ENCODE measurements at regions not wholly inside any gene's neighbourhood (a gene's known extent, or its start where the extent isn't known, plus 50 kb on each side); places are given as distances from the start of the nearest gene placed in this dataset.

DNA sequence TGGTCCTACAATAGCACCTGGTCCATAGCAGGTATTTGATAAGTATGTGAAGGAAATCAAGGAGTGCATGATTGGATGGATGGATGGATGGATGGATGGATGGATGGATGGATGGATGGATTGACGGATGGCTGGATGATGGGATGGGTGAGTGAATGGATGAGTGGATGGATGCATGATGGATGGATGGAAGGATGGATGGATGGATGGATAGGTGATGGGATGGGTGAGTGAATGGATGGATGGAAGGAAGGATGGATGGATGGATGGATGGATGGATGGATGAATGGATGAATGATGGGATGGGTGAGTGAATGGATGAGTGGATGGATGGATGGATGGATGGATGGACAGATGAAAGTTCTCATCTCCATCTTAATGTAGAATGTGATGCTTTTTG lies 231.0 kb upstream of the PPP2R2D start:
- DNase-seq (ENCODE audit: low read depth in 2 of 2), result no peak

DNA sequence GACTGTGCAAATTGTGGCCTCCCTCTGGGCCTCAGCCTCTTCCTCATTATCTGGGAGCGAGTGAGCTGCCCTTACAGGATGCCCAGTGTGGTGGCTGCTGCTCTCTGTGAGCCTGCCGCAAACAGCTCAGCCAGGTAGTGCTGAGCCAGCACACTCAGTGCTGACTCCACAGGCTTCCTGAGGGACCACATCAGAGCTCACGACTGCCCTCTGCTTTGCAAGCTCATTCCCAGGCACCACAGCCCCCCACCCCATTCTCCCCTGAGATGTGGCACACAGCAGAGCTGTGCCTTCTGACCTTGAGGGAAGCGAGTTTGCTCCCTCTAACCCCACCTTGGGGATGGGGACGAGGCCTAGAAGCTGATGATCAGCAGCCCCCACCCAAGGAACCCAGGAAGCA lies 230.5 kb upstream of the PPP2R2D start:
- no peak for DNase-seq (ENCODE audit: low read depth in 2 of 2)

DNA sequence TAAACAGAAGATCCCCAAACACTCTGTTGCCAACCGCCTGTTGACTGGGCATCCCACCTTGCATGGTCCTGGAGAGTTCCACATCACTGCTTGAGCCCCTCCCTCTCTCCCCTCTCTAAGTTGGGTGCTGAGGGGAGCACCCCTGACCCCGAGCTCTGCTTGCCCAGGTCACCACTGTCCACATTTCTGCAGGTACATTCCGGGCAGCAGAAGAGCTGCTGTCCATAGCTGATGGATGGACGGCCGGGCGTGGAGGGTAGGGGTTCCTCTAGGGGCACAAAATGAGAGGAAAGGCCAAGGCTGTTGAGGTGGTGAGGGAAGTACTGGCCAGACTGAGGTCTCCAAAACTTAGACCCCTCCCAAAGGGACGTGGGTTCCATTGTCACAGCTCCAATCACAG lies 227.4 kb upstream of the PPP2R2D start:
- DNase-seq (ENCODE audit: low read depth in 2 of 2), result no peak

DNA sequence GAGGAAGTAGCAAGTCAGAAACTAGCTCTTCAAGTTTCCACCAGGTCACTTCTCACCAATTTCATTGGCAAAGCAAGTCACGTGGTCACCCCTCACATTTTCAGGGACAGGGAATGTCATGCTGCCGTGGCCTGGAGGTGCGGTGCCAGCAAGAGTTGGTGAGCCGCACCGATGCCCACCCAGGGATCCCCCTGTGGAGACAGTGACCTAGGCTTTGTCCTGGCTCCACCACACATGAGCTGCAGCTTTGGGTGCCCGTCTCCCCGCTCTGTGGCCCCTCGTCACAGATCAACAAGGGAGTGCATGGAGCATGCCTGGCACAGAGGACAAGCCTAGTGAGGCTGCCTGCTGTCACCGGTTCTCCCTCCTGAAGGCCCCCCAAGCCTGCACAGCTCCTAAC lies 226.7 kb upstream of the PPP2R2D start:
- no peak for DNase-seq (ENCODE audit: low read depth in 2 of 2)

DNA sequence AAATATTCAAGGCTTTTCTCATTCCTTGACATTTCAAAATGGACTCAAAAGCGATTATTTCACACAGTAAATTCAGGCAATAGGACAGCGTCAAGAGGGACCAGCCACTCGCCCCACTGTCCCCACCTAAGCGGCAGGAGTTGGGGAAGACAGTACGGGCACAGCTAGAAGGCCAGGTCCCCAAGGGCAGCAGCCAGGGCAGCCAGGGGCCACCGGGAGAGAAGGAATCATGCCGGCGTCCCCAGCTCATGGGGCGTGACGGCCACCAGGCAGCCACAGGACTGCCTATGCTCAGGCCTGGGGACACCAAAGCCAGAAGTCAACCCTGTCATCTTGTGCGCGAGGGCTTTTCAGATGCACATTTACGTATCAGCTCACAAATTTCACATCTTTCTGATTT lies 225.7 kb upstream of the PPP2R2D start:
- no peak for DNase-seq (ENCODE audit: low read depth in 2 of 2)

DNA sequence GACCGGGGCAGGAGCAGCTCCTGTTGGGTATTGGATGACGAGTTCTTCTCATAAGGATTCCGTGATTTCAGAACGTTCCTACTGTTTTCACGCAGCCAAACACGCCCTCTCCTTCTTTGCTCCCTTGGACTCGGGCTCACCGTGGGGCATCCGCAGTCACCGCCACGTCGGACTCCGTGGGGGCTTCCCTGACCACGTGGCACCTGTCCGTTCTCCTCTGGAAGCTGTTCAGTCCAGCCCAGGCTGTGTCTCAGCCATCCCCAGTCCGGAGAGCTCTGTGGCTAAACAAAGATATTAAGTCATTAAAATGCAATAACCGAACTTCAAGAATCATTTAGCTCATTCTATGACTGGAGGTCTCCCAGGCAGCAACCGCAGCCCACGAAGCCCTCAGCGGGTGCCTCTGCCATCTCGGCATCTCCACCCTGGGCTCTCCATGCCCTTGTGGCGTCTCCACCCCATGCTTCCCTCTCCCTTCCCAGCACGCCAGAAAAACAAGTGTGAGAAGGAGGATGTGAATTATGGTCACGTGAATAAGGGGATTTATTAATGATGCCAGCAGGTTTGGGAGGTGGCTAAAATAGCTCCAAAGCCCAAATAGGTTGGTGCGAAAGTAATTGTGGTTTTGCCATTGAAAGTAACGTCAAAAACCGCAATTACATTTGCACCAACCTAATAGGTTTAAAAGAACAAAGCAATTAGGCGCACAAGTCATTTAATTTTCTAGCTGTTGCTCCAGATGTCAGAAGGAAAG lies 224.6 kb upstream of the PPP2R2D start:
- DNase-seq (ENCODE audit: low read depth in 2 of 2), result no peak

DNA sequence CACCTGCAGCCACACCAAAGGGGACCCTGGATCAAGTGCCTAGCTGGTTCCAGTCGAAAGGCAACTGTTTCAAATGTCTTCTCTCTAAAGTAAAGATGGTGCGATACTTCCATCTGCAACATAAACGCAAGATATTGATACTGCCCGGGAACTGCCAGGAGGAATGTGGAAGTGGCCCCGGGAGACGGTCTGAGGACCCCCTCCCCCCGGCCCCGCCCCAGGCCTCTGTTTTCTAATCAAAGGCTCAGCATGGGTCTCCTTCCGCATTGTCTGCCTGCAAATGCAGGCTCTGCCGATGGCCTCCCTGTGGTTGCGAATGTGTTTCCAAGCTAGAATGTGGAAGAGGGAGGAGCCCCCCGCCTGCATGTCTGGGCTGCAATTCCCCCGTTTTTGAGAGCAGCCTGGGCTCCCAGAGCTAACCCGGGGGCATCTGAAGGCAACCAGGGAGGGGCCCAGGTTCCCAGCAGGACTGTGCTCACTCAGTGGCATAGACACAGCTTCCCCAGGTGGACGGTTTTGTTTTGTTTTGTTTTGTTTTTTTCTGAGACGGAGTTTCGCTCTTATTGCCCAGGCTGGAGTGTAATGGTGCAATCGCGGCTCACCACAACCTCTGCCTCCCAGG lies 223.9 kb upstream of the PPP2R2D start:
- no peak for DNase-seq (ENCODE audit: low read depth in 2 of 2)

DNA sequence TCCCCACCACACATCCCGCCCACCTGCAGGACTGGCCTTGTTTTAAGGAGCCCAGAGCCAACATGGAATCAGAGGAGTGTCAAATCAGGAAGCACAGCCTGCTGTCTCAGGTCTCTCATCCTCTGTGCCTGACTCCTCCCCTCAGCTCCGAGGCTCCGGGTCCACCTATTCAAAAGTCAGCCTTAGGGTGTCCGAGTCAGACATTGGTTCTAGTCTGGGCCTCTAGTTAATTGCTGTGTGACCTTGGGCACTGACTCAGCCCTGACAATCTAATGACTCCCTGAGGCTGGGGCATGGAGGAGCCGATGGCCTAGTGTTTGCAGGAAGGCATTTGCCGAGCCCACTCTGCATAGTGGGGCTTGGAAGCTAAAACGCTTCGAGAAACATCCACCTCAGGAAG lies 223.1 kb upstream of the PPP2R2D start:
- DNase-seq (ENCODE audit: low read depth in 2 of 2), result no peak

DNA sequence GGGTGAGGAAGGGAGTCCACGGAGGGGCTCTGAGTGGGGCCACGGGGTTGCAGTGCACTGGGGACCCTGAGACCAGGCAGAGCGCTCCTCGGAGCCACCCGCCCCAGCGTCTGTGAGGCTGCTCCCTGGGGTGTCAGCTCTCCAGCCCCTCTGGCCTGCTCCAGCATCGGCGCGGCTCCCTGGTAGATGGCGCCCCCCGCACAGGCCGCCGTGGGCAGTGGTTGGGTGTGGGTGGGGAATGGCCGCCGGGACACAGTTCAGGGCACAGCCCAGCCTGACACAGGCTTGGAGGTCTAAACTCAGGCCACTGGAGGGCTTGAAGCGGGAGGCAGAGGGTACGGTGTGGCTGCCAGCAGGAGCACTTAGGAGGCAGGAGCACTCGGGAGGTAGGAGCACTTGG lies 222.6 kb upstream of the PPP2R2D start:
- no peak for DNase-seq (ENCODE audit: low read depth in 2 of 2)

DNA sequence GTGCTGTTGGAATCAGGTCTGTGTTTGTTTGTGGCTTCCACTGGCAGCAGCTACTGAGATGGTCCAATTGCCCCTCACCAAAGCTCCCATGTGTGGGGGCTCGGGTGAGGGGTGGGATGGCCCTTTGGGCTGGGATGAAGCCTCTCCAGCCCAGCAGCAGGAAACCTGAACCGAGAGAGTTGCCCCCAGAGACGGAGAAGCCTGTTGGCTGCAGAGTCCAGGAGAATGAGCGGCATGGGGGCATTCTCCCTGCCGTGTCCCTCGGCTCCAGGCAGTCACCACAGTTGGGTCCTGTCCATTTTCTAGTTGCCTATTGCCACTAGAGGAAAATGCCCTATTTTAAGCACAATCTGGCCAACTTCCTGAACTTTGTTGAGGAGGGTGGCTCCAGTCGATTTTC lies 222.2 kb upstream of the PPP2R2D start:
- DNase-seq (ENCODE audit: low read depth in 2 of 2), result no peak

DNA sequence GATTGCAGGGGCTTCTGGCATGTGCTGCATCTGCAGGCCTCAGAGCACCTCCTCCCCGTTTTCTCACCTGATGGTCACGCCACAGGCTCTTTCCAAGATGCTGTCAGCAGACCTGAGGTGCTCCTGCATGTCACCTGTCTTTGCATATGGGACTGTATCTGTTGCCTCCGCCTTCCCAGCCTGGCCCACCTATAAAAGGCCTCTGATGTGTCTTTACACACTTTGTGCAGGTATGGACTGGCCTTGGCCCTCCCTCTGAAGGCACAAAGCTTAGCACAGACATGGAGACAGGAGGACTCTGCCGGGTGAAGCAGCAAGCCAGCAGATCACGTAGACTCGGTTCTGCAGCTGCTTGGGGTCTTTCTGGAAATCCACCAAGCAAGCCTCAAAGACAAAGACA lies 220.9 kb upstream of the PPP2R2D start:
- DNase-seq (ENCODE audit: low read depth in 2 of 2), result no peak

DNA sequence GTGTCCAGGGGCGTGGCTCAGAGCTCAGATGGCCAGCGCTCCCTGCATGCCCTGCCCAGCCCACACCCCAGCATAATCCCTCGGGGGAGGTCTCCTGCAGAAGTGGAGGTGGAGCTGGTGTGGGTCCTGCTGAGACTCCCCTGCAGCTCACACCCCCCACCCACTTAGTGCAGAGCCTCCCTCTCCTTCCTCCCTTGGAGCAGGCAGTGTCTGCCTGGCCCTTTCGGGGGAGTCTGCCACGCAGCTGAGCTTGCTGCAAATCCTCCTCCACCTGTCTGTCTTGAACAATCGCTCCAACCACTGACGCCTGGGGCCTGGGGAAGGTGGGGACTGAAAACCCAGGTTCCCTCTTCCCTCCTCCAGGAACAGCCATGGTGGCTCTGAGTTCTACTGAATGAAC lies 219.7 kb upstream of the PPP2R2D start:
- no peak for DNase-seq (ENCODE audit: low read depth in 2 of 2)

DNA sequence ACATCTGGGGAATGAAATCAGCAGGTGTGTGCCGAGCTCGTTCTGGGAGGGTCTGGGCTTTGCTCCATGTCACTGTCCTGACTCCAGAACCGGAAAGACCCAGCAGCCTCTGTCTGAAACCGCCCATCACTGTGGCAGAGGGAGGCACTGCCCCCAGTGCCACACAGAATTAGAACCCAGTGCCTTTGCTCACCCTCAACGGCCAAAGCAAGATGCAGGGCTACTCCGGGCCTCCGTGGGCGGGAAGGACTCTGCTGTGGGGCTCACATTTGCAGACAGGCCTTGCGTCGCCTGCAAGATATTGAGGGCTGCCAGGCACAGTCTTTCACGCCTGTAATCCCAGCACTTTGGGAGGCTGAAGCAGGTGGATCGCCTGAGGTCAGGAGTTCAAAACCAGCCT lies 219.2 kb upstream of the PPP2R2D start:
- no peak for DNase-seq (ENCODE audit: low read depth in 2 of 2)

DNA sequence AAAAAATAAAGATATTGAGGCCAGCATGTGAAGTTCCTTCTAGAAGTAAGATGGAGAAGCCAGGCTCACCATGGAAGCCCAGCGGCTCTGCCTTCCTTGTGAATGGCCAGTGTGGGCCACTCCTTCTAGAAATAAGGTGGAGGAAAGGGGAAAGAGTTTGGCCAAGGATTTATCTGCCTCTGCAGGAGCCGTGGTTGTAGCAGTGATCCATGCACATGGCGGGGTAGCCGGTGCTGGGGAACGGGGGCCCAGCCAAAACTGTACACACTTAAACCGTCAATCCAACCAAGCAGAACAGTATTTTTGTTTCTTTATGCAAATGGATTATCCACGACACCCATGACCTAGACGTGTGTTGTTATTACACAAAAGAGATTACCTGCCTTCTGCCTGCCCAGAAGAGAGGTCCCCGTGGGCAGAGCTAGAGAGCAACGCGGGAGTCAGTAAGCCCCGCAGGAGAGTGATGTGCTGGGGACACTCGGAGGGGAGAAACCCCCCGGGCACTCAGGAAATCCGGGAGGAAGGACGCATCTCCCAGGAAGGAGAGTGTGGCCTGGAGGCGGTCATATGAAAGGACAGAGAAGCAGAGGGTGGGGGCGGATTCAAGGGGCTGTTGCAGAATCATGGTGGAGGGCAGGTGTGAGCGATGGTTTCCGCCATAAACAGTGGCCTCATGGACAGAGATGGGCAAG lies 218.4 kb upstream of the PPP2R2D start:
- no peak for DNase-seq (ENCODE audit: low read depth in 2 of 2)

DNA sequence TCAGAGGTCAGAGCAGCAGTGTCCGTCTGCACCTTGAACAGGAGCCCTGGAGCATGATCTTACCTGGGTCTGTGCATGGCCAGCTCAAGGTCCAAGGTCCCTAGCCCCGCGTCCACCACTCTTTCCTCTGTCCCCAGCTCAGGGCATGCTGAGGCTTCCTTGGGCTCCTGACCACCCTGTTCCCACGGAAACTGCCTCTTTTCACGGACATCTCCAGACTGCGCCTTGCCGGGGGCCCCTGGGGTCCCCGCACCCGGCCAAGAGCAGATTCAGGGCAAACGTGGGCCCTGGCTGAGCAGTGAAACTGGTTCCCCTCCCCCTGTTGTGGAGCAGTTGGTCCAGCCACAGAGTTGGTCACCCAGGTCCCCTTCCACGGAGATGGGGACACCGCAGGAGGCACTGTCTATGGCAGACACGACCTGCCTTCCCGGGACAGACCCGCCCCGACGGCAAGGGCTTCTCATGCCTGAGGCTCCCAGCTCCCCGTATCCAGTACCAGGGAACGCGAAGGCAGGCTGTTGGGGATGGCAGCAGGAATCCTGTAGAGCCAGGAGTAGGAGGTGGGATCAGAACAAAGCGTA lies 217.4 kb upstream of the PPP2R2D start:
- DNase-seq (ENCODE audit: low read depth in 2 of 2), result no peak

DNA sequence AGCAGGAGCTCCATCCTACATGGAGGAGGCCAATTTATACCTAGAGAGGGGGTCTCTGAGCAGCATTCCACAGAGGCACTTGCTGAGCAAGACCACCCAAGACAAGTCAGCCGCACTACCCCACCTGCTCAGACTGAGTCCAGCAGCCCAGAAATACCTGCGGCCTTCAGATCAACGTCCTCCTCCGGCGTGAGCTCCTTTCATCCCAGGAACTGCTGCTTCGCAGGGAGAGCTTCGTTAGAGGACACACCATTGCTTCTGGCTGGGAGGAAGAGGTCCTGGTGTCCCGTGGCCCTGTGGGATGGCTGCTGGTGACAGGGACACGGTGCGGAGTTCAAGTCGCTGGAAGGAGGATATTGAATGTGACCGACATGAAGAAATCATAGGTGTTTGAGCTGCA lies 216.9 kb upstream of the PPP2R2D start:
- no peak for DNase-seq (ENCODE audit: low read depth in 2 of 2)

DNA sequence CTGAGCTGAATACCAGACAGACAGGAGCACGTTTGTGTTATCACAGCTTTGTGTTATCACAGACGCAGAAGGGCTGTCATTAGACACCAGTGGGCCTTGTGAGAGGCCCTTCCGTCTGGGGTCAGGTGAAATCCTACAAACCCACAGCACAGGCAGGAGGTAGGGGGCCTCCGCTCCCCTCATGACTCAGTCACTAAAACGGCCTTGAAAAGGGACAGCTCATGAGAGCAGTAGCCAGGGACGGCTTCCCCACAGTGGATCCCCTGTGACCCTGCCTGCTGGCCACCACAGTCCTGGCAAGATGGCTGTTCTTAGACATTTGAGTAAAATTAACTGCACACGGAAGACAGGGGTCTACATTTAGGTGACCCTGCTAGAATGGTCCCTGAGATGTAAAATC lies 215.8 kb upstream of the PPP2R2D start:
- DNase-seq (ENCODE audit: low read depth in 2 of 2), result no peak

DNA sequence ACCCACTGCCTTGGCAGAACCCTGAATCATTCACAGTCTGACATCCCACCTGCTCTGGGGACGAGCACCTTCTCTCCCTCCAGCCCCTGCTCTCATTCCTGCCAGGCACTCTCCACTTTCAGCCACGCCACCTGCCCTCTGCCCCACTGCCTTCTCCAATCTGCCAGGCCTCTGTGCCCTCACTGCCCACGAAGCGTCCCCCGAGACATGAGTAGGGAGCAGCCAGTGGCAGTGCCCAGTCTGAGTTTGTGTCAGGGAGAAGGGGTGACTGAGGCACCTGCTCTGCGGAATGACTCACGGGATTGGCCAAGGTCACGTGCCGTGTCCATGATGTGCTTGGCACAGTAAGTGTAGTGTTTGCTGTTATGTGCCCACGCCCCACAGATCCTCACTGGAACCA lies 215.2 kb upstream of the PPP2R2D start:
- DNase-seq (ENCODE audit: low read depth in 2 of 2), result no peak

DNA sequence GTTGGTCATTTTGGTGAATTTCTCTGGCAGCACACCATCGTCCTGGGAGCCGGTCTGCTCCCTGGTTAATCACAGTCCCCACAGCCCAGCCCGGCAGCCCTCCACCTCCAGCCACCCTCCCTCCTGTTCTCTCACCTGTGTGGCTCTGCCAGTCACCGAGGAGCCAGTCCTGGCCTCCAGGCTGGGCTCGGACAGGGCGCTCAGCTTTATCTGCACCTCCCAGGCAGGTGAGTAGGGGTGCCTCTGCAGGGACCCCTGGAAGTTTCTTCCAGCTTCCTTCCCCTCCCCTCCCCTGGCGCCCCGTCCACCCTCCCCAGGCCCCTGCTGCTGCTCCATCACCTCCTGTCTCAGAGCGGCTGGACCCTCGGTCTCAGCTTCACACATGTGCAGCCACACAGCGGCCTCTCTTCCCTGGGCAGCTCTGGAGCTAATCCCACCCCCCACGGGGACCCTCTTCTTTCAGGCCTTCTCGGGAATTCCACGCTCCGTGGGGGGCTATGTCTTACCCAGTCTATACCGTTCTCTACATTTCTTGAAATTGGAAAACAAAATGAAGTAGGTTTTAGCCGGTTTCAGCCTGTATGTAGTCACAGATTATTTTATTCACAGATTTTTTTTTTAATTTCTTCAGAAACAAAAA lies 213.9 kb upstream of the PPP2R2D start:
- no peak for DNase-seq (ENCODE audit: low read depth in 2 of 2)

DNA sequence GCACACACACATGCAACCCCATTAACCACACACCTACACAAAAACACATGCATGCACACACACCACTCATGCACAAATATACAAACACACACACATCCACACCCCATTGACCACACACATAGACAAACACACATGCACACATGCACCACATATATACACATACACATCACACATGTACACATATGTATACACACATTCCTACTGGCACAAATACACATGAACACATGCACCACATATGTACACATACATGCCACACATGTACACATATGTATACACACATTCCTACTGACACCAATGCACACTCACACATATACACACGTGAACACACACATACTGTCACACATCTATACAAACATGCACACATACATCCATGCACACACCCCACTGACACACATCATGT lies 212.5 kb upstream of the PPP2R2D start:
- DNase-seq (ENCODE audit: low read depth in 2 of 2), result no peak

DNA sequence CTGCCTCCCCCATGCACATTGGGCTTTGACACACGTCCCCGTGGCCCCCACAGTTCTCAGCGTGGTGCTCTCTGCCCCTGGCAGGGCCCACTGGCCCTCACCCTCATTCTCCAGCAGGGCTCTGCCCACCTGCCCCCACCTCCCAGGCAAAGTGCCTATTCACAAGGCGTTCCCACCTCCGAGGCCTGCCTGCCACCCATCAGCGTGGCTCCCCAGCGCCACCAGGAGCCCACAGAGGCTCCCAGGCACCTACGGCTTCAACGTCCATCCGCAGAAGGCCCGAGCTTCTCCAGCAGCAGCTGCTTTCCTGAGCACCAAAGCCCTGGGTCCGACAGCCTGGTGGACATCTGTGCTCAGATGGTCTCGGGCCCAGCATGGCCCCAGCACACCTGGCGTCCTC lies 211.8 kb upstream of the PPP2R2D start:
- DNase-seq (ENCODE audit: low read depth in 2 of 2), result no peak

DNA sequence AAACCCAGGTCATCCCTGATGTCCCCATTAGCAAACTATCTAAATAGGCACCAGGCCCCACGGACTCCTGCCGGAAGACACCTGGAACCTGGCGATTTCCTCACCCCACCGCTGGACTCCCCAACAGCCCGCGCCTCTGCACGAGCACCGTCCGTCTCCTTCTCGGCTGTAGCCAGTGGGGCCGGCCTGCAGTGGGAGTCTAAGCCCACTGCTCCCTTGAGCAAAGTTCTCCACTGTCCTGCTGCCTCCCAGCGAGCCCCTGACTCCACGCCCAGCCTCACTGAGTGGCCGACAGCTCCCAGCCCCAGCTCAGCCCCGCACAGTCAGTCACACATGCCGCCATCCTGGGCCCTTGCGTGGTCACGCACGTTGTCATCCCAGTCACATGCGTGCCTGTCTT lies 211.3 kb upstream of the PPP2R2D start:
- no peak for DNase-seq (ENCODE audit: low read depth in 2 of 2)

Data from stimulated activated CD4-positive, alpha-beta T cell treated with anti-CD3 and anti-CD28 coated beads, Interleukin-1b, Interleukin-23, amount 100 ng/mL, for 4 hours (primary cell).